ENCODE measurements at regions not wholly inside any gene's neighbourhood (a gene's known extent, or its start where the extent isn't known, plus 50 kb on each side); places are given as distances from the start of the nearest gene placed in this dataset.

DNA sequence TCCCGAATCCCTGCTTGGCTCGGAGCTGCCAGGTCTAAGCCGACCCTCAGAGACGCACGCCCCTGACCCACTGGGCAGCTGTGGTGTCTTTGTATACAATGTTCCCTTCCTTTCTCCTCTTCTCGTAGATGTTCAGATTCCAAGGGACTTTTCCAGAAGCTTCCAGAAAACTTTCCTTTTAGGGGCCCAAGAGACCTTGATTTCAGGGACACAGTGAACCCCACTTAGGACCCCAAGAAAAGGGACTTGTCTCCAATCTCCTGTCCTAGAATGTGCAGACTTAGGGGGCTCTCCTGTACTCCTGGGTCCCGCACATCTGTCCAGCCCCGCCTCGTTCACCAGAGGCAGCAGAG lies 103.5 kb downstream of the EDN3 start:
- DNase-seq, result no peak

- no peak for DNase-seq
Measured at GRCh38 chr20:59404749-59405148, 104.3 kb downstream of the EDN3 start.

- DNase-seq, result no peak
Measured at GRCh38 chr20:59405226-59406200, 105.1 kb downstream of the EDN3 start.

- DNase-seq, result no peak
Measured at GRCh38 chr20:59406446-59406845, 106.0 kb downstream of the EDN3 start.

DNA sequence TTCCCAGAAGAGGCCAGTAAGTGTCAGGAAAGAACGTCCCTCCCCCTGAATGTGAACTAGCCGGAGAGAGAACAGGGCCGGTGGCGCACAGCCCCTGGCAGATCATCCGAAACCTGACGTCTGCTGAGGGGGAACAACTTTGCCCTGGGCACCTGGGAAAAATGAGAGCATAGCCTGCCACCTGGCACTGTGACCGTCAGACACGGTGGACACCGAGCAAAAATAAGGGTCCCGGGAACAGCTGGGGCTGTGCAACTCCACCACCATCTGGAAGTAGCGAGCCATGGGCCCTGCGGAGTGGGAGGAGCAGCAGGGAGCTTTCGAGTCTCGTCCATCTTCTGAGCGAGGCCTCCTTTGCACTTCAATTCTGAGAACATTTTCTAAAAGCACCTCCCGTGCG lies 110.8 kb downstream of the EDN3 start:
- DNase-seq, result no peak

DNA sequence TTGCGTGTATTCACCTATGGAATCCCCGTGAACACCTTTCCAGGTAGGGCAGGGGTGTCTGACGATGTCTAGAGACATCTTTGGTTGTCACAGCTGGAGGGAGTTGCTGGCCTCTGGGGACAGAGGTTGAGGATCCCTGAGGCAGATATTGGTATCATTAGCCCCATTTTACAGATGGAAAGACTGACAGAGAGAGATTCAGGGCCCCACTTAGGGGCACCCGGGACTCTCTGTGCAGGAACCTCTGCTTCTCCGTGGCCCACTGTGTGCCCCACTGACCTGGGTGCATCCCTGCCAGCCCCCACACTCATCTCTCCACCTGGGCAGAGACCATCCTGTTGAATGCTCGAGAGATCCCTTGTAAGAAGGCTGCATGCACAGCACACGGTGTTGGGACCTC lies 111.2 kb downstream of the EDN3 start:
- no peak for DNase-seq

GRCh38 chr20:59412181-59412580 lies 111.8 kb downstream of the EDN3 start:
- DNase-seq, result no peak

DNA sequence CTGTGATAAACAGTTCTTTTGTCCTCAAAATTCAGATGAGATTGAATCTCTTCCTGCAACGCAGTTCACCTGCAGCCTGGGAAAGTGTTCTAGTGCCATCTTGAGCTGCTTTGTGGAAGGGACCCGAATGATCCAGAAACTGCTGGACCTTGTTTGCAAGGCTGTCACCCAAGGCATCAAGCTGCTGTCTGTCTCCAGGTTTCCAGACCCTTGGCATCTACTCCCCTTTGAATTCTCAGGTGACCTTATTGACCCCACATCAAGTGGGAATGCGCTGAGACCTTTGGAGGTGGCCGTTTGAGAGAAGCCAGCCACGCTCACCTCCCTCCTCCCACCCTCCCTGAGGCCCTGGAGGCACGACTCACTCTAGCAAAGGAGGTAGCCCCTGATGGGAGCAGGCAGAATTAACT lies 112.5 kb downstream of the EDN3 start:
- DNase-seq, result no peak

GRCh38 chr20:59413326-59413865 lies 113.0 kb downstream of the EDN3 start:
- no peak for DNase-seq

- no peak for DNase-seq
Measured at GRCh38 chr20:59414936-59415623, 114.7 kb downstream of the EDN3 start.

GRCh38 chr20:59416916-59417315 lies 116.5 kb downstream of the EDN3 start:
- no peak for DNase-seq

GRCh38 chr20:59421089-59421488 lies 120.7 kb downstream of the EDN3 start:
- no peak for DNase-seq

- DNase-seq, result no peak
Measured at GRCh38 chr20:59421920-59422637, 121.7 kb downstream of the EDN3 start.

DNA sequence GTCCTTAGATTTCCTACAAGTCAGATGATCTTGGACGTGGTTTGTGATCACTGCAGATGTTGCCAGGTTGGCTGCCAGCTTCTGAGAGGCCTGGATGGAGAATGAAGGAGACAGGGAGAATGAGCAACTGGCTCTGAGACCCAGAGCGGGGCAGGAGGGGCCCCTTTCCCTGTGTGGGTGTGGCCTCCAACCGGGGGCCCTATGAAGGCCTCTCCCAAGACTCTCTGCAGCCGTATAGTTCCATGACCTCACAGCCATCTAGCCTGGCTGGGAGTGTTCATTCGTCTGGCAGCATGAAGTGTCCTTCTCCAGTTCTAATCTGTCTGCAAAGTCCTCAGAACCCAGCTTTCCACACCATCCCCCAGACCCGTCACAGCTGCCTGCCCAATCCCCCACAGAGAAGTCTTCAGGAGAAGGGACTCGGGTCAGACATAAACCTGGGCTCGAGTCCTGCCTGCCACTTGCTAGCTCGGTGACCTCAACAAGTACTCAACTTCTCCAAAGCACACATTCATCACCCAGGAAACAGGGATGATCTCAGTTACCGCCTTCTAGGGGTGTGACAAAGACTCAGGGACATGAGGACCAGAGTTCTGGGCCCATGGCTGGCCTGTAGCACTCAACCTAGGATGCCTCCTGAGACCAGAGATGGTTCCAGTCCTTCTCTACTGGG lies 122.6 kb downstream of the EDN3 start:
- no peak for DNase-seq

DNA sequence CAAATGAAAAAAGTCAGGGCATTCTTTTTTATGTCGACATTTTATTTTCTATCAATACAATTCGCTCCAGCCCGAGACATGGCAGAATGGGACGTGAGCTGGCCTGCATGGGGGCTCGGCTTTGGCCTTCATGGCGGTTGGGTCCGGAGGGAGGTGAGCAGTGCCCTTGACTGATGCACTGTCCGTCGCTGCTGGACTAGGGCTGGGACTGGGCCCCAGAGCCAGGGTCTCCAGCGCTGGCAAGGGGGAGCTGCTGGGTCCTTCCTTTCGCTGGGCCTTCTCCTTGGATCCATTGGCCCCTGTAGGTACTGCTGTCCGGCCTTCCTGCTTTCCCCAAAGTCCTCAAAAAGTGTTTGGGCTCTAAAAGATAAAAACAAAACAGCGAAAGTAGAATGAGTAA lies 124.6 kb downstream of the EDN3 start:
- DNase-seq, result no peak

DNA sequence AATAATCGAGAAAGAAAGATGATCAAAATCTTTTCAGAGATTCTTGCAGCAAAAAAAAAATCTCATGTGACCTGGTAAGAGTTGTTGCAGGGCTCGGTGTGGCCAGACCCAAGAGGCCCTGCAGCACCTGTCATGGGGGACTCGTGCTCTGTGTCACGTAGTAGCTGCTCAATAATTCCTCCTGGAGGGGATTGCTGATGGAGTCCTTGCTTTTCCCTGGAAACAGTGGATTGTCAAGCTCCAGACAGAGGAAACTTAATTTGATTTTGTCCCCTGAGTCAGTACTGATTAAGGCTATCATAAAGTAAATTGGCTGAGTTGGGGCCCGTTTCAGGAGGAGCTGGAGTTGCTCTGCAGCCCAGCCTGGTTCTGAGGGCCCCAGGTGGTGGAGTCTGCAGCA lies 125.2 kb downstream of the EDN3 start:
- DNase-seq, result no peak

- DNase-seq, result no peak
Measured at GRCh38 chr20:59428006-59428405, 127.6 kb downstream of the EDN3 start.

DNA sequence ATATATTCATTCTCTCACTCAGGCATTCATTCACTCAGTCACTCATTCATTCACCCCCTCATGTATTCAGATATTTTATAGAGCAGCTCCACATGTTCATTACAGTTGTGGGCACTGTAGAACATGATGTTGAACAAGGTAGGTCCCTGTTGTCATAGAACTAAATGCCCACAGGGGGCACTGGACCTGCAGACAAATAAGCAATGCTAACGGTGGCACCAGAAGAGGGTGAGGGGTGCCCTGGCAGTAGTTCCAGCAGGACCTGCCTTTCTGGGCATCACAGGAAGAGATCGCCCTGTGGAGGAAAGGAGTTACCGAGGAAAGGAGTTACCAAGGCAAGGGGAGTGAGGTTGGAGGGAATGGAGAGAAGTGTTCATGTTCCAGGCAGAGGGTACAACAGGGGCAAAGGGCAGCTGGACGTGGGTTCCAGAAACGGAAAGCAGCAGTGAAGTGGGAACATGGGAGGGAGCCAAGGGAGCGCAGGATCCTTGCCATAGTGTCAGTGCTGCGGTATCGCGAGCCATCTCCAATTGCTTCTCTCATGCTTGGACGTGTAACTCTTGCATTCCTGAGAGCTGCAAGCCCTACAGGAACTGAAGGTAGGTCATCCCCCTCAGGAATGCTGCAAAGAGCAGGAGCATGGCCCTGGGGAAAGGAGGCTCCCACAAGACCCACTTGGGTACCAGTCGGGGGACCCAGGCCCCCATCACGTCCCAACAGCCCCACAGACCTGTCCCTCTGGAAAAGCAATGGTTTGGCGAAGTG lies 128.2 kb downstream of the EDN3 start:
- no peak for DNase-seq

DNA sequence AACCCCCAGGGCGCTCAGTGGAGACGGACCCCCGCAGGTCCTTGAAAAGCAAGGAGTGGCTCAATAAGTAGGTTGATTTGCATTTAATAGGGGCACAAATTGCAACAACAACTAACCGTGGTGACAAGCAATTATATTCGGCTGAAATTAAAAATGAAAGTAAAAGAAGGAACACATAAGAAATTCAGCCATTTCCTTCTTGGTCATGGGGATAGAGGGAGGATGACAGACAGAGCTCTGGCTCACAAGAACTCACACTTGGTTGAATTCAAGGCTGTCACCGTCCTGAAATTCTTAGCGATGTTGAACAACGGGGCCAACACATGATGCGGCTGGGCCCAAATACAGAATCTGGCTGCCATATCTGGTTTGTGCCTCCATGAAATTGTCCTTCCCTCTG lies 129.0 kb downstream of the EDN3 start:
- no peak for DNase-seq

GRCh38 chr20:59431014-59431413 lies 130.6 kb downstream of the EDN3 start:
- no peak for DNase-seq

- no peak for DNase-seq
Measured at GRCh38 chr20:59434960-59435359, 134.5 kb downstream of the EDN3 start.

GRCh38 chr20:59435518-59435917 lies 135.1 kb downstream of the EDN3 start:
- DNase-seq, result no peak

Measured in NCI-H226 (cell line).